ENCODE measurements at regions not wholly inside any gene's neighbourhood (a gene's known extent, or its start where the extent isn't known, plus 50 kb on each side); places are given as distances from the start of the nearest gene placed in this dataset.

- no peak overlapping the region for H3K4me3 Mint-ChIP-seq
- no peak overlapping the region for H3K27ac Mint-ChIP-seq
- no peak for DNase-seq
- H3K9me3 Mint-ChIP-seq, result peaks cover 3% of the 10 kb centered on the region
- ATAC-seq, result no peak
- CTCF ChIA-PET, result no interaction called here
- no peaks in the 10 kb centered on the region for H3K36me3 Mint-ChIP-seq (ENCODE audit: low read depth)
- TF ChIP-seq CTCF (IDR thresholded peaks at IDR 0.05), result no peak
- no peaks in the 10 kb centered on the region for H3K27me3 Mint-ChIP-seq
- intact Hi-C loops (cut with micrococcal nuclease), result no loop called here
- H3K4me1 Mint-ChIP-seq (ENCODE audit: low read depth), result no peaks in the 10 kb centered on the region
- POLR2A ChIA-PET, result no interaction called here
These were observed 135.1 kb downstream of the ETNK1 start for GRCh38 chr12:22759769-22760674.

- no peaks in the 10 kb centered on the region for H3K27me3 Mint-ChIP-seq
- ChIA-PET CTCF (no interaction called here), POLR2A (interaction anchor here (0.7 kb wide), 1 partner anchor 521 kb away, joined by 3 read pairs; no protein-coding TSS in a partner anchor)
- intact Hi-C loops (cut with micrococcal nuclease), result no loop called here
- no peak for ATAC-seq
- H3K4me1 Mint-ChIP-seq (ENCODE audit: low read depth), result no peaks in the 10 kb centered on the region
- no peak for DNase-seq
- no peak for TF ChIP-seq CTCF (IDR thresholded peaks at IDR 0.05)
- no peaks in the 10 kb centered on the region for H3K36me3 Mint-ChIP-seq (ENCODE audit: low read depth)
- no peak overlapping the region for H3K27ac Mint-ChIP-seq
- H3K9me3 Mint-ChIP-seq, result no peaks in the 10 kb centered on the region
- no peak overlapping the region for H3K4me3 Mint-ChIP-seq
These were observed 140.6 kb downstream of the ETNK1 start for GRCh38 chr12:22765421-22766130.

- Mint-ChIP-seq H3K4me1 (ENCODE audit: low read depth) (no peaks in the 10 kb centered on the region), H3K4me3 (no peak overlapping the region), H3K36me3 (ENCODE audit: low read depth) (no peaks in the 10 kb centered on the region), H3K9me3 (no peaks in the 10 kb centered on the region), H3K27ac (no peak overlapping the region), H3K27me3 (no peaks in the 10 kb centered on the region)
- TF ChIP-seq CTCF (IDR thresholded peaks at IDR 0.05), result no peak
- no peak for DNase-seq
- ATAC-seq, result no peak
- ChIA-PET POLR2A (no interaction called here), CTCF (no interaction called here)
- intact Hi-C loops (cut with micrococcal nuclease), result no loop called here
These were observed 142.0 kb downstream of the ETNK1 start for GRCh38 chr12:22766911-22767420.

GRCh38 chr12:22781339-22781738 is 156.4 kb downstream of the ETNK1 start:
- Mint-ChIP-seq H3K27me3 (peaks cover 9% of the 10 kb centered on the region), H3K27ac (no peak overlapping the region), H3K4me1 (ENCODE audit: low read depth) (no peaks in the 10 kb centered on the region), H3K9me3 (peaks cover 4% of the 10 kb centered on the region), H3K4me3 (no peak overlapping the region), H3K36me3 (ENCODE audit: low read depth) (no peaks in the 10 kb centered on the region)
- CTCF ChIA-PET, result no interaction called here
- POLR2A ChIA-PET, result no interaction called here
- intact Hi-C loops (cut with micrococcal nuclease), result no loop called here
- ATAC-seq (no peak), DNase-seq (peak; percentile 2)
- no peak for TF ChIP-seq CTCF (IDR thresholded peaks at IDR 0.05)

GRCh38 chr12:22787557-22787956 is 162.6 kb downstream of the ETNK1 start:
- no peak overlapping the region for H3K27ac Mint-ChIP-seq
- intact Hi-C loops (cut with micrococcal nuclease), result no loop called here
- no peak overlapping the region for H3K4me3 Mint-ChIP-seq
- POLR2A ChIA-PET, result no interaction called here
- H3K9me3 Mint-ChIP-seq, result peaks cover 4% of the 10 kb centered on the region
- H3K27me3 Mint-ChIP-seq, result peaks cover 3% of the 10 kb centered on the region
- DNase-seq, result no peak
- ATAC-seq, result no peak
- CTCF ChIA-PET, result no interaction called here
- H3K4me1 Mint-ChIP-seq (ENCODE audit: low read depth), result no peaks in the 10 kb centered on the region
- H3K36me3 Mint-ChIP-seq (ENCODE audit: low read depth), result no peaks in the 10 kb centered on the region
- no peak for TF ChIP-seq CTCF (IDR thresholded peaks at IDR 0.05)
